KBM-7 (cell line): ENCODE measurements at regions not wholly inside any gene's neighbourhood (a gene's known extent, or its start where the extent isn't known, plus 50 kb on each side); places are given as distances from the start of the nearest gene placed in this dataset.

Experiments
- DNase-seq: peaks from one replicate; pipeline ENCODE4 v3.0.0-alpha.2; 2015
- in situ Hi-C: fragments of 300-500 bp; cut with MboI; formaldehyde crosslinking; loops from 2 replicates; pipeline ENCODE4 v1.14.3; 2020; ENCODE audit warnings: low sequenced_read_pairs, low pct_unique_long_range_greater_than_20kb, mixed read lengths

- in situ Hi-C loops, result no loop called here
- DNase-seq, result no peak
Observed at GRCh38 chr1:234929369-234929768, 199.3 kb downstream of the TOMM20 start.

DNA sequence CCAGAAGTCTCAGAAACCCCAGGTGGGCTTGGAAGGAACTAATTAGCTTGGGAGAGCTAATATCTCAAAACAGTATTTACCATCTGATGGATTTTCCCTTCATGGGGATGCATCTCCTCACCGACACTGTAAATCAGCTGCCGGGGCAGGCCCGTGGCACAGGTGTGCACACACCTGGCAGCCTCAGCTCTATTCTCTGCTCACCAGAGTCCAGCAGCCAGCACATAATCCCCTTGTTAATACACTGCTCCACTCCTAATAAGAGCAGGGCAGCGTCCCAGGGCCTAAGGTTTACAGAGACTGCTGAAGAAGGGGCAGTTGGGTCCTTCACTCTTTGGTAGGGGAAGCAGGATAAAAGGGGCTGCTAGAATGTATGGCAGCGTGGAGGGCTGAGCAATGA lies 200.0 kb downstream of the TOMM20 start:
- in situ Hi-C loops, result no loop called here

GRCh38 chr1:234927971-234928640 lies 200.5 kb downstream of the TOMM20 start:
- in situ Hi-C loops, result no loop called here
- no peak for DNase-seq

More for the DNA sequence above, 200.0 kb downstream of the TOMM20 start:
- no peak for DNase-seq

DNA sequence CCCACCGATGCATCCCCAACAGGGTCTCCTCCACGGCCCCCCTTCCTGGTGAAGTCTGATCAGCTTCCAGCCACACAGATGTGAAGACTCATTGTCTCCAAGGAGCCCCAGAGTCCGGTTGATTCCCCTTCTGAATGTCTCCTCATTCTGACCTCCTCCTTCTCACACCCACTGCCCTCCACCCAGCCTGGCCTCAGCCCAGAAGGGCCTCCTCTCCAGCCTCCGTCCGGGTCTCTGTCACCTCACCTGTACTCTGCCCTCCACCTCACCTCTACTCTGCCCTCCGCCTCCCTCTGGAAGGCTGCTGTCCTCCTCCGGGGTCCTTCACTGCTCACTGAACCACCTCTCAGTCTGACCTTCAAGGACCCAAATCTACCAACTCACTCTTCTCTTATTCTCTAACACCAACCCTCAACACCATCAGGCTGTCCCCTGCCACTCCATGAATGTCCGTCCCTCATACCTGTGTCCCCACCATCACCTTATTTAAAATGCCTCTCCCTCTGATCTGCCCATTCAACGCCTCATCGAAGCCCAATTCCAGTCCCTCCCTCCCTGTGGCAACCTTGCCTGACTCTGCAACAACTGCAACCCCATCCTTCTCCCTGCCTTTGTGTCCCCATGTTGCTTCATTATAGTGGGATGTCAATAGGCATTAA lies 201.2 kb downstream of the TOMM20 start:
- in situ Hi-C loops, result no loop called here
- DNase-seq, result no peak

DNA sequence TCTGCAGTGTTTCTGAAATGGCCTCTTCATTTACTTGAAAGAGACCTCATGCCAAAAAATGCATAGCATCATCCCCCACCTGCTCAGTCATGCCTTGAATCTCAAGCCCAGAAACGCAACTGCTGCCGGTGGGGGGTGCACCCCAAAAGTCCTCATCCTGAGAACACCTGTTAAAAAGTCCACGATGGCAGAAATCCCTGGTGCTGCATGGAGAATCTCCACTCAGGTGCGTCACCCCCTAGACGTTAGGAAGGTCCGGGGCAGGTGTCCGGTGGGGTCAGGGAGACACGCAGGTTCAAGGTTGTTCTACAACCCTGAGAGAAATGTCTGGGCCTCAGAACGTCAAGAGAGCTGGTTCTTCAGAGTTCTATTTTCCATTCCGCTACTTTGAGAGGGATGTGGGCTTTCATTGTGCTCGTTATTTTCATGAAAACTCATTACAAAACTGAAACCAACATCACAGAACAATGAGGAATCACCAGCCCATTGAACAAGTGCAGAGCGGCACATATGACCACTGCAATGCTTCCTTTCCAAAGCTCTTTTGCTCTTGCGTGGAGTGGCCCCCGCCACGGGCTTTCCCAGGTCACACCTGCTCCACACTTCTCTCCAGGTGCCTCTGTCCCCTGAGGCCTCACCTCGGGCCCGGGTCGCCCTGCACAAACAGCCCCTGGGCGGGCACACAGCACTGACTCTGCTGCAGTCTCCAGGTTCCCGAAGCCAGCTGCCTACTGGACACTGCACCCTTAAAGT lies 201.9 kb downstream of the TOMM20 start:
- DNase-seq, result no peak
- in situ Hi-C loops, result no loop called here

GRCh38 chr1:234926264-234926558 lies 202.4 kb downstream of the TOMM20 start:
- no peak for DNase-seq
- in situ Hi-C loops, result no loop called here

DNA sequence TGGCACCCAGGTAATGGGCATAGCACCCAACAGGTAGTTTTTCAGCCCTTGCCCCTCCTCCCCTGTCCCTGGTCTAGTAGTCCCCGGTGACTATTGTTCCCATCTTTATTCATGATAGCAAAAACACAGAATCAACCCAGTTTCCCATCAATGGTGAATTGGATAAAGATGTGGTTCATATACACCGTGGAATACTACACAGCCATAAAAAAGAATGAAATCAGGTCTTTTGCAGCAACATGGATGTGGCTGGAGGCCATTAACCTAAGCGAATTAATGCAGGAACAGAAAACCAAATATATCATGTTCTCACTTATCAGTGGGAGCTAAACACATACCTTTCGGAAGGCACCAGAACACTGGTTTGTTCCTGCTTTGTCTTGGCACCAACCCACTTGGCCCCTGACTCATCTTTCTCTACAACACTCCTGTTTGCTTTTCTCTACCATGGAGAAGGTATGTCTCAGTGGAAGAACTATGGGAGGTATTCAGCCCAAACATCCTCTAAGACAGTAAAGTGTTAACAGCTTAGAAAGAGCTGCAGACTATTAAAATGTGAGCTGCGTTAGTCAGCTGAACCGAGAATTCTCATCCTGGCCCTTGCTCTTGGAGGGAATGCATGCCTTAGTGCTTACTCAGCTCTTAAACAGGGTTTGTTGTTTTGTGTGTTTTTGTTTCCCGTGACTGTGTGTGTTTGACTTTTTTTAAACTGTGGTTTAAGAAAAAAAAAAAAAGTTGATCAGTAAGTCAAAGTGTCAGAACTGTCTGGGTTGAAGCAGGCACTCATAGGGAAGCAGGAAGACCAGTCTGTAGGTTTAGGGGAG lies 203.0 kb downstream of the TOMM20 start:
- in situ Hi-C loops, result no loop called here

GRCh38 chr1:234924450-234925355 lies 203.9 kb downstream of the TOMM20 start:
- in situ Hi-C loops, result no loop called here
- DNase-seq, result no peak

More for the DNA sequence above, 203.0 kb downstream of the TOMM20 start:
- no peak for DNase-seq

DNA sequence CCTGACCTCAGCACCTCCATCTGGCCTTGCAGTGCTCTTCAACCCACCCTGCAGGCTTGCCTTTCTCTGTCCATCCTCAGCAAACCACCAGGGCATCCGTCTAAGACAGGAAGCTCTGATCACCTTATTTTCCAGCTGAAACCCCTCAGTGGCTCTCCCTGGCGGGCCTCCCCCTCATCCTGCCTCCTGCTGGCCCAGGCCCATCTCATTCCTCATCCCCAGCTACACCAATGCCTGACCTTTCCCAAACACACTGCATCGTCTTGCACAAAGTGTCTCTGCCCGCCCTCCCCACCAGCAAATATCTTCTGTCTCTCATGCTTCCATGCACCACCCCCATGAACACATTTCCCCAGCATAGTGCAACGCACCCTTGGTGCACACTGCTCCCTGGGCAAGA lies 205.0 kb downstream of the TOMM20 start:
- in situ Hi-C loops, result no loop called here
- no peak for DNase-seq

GRCh38 chr1:234922987-234923386 lies 205.7 kb downstream of the TOMM20 start:
- DNase-seq, result no peak
- in situ Hi-C loops, result no loop called here

- DNase-seq, result no peak
- in situ Hi-C loops, result no loop called here
Observed at GRCh38 chr1:234921266-234922062, 207.2 kb downstream of the TOMM20 start.

- DNase-seq, result no peak
- in situ Hi-C loops, result no loop called here
Observed at GRCh38 chr1:234920843-234921140, 207.8 kb downstream of the TOMM20 start.

DNA sequence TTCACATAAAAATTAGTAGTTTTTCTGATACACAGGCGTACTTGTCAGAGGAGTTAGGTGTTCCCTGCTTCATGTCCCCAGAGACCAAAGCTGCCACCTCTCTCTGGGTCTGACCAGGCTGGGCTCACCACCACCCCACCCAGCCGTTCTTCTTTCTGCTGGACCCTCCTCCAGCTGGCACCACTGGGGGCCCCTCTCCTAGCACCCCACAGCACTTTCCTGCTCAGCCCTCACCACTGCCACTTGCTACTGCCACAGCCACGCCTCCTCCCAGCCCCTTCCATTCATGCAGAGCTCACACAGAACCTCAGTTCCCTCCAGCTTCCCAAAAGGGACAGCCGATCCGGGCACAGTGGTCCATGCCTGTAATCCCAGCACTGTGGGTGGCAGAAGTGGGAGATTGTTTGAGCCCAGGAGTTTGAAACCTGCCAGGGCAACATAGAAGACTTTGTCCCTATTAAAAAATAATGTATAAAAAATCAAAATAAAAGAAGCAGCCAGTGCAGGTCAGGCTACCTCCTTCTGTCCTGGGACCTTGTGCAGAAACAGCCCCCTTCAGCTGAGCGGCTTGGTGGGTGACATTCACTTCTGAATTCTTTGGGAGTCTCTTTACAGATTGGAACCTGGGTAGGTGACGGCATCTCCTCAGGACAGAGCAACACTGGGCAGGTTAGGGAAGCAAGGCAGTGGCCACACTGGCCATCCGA lies 208.3 kb downstream of the TOMM20 start:
- in situ Hi-C loops, result no loop called here
- no peak for DNase-seq

DNA sequence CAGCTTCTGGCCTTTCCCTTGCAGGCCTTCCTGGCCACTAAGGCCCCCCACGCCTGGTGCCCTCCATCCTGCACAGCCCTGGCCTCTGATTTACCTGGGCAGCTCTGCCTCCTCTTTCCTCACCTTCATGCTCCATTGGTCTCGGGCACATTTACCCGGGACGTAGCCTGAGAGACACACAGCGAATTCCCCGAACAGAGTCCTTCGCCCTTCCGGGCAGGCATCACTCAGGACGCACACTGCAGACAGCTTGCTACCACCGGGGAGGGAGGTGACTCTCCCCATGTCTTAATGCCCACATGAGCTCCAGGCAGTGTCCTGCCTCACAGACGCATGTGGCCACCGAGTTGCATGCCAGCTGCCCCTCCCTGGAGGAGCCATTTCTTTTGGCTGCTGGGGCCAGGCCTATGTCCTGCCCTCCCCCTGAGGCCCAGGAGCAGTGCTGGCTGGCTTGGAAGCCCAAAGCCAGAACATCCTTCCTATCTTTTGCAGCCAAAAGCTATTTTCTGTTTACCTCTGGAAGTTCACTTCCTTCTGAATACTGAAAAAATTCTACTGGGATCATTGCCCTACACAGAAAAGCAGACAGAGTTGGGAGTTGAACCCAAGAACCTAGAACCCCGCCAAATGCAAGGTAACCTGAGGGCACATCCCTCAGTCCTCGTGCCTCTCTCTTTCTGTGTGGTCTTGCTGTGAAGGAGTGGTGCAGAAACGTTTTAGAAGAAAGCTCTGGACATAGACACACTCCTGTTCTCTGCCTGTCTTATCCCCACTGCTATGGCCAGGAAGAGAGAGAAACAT lies 209.5 kb downstream of the TOMM20 start:
- in situ Hi-C loops, result no loop called here
- DNase-seq, result no peak

- in situ Hi-C loops, result no loop called here
- DNase-seq, result peak; percentile 83
Observed at GRCh38 chr1:234918181-234918841, 210.3 kb downstream of the TOMM20 start.

DNA sequence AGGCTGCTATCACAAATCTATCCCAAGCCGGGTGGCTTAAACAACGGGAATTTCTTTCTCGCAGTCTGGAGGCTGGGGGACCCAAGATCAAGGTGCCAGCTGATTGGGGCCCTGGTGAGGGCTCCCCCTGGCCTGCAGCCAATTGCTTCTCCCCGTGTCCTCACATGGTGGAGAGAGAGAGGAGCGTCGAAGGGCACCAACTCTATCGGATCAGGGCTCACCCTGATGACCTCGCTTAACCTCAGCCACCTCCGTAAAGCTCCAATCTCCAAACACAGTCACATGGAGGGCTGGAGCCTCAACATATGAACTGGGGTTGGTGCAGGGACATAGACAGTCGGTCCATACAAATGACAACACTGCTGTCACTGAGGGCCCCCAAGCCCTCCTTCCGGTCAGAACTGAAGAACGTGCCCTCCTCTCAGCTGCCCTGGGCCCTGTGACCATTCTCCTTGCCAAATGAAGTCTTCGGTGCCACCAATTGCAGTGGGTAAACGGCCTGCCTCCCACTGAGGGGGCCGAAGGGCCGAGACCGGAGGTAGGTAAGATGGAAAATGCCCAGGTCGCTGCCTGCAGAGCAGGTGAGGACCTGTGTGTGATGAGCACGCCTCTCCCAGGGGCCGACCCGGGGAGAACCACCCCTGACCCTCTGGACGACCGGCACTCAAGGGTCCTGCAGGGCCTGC lies 211.0 kb downstream of the TOMM20 start:
- in situ Hi-C loops, result no loop called here
- no peak for DNase-seq
